Mucosa of rectum (tissue), 2 donors: ENCODE measurements at regions not wholly inside any gene's neighbourhood (a gene's known extent, or its start where the extent isn't known, plus 50 kb on each side); places are given as distances from the start of the nearest gene placed in this dataset.

Experiments used
- H3K27ac ChIP-seq, 2 donors: one replicate each; pipeline ENCODE4 v1.7.0; 2013; ENCODE audit warnings: inconsistent platforms in 2 of 2, low read depth in 2 of 2, low read length in 2 of 2
- H3K27me3 ChIP-seq, 2 donors: one replicate each; pipeline ENCODE4 v1.7.0; 2013; ENCODE audit warnings: low read length in 2 of 2; ENCODE audit not compliant: control insufficient read depth in 2 of 2, insufficient read depth in 2 of 2
- H3K36me3 ChIP-seq, 2 donors: one replicate each; pipeline ENCODE4 v1.7.0; 2013; ENCODE audit warnings: low read length in 2 of 2; ENCODE audit not compliant: control insufficient read depth in 2 of 2, insufficient read depth in 2 of 2
- H3K4me1 ChIP-seq, 2 donors: one replicate each; pipeline ENCODE4 v1.7.0; 2013; ENCODE audit warnings: low read length in 2 of 2, mild to moderate bottlenecking in 1 of 2; ENCODE audit not compliant: control insufficient read depth in 2 of 2, insufficient read depth in 2 of 2
- H3K4me3 ChIP-seq, 2 donors: one replicate each; pipeline ENCODE4 v1.7.0; 2013; ENCODE audit warnings: low read length in 2 of 2
- H3K9ac ChIP-seq, 2 donors: one replicate each; pipeline ENCODE4 v1.7.0; 2013; ENCODE audit warnings: low read length in 2 of 2, low read depth in 1 of 2, mild to moderate bottlenecking in 1 of 2
- H3K9me3 ChIP-seq, 2 donors: one replicate each; pipeline ENCODE4 v1.7.0; 2013; ENCODE audit warnings: low read length in 2 of 2; ENCODE audit not compliant: control insufficient read depth in 2 of 2
- donor health status: healthy.
- donor health status: Normal muscosa, but diverticular disease.

DNA sequence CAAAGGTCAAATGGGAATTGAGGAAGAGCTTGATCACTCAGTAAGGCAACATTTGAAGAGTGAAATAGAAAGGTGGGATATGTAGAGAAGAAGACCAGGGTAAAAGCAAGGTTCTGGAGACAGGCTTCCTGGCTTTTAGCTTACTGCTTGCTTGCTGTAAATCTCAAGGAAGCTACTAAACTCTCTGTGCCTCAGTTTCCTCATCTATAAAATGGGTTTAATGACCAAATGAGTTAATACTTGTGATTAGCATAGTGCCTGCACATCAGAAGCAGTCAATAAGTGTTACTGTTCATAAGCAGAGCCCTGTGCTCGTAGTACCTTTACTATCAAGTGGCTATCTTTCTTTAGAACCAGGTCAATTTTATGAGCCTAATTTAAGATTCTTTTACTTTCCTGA is 222.2 kb upstream of the ITGA4 start:
- no peaks in the 10 kb centered on the region for H3K4me1 ChIP-seq
- no peak overlapping the region for H3K9ac ChIP-seq
- no peaks in the 10 kb centered on the region for H3K27me3 ChIP-seq
- H3K27ac ChIP-seq, result no peak overlapping the region
- H3K36me3 ChIP-seq, result no peaks in the 10 kb centered on the region
- no peaks in the 10 kb centered on the region for H3K9me3 ChIP-seq
- H3K4me3 ChIP-seq, result no peak overlapping the region

DNA sequence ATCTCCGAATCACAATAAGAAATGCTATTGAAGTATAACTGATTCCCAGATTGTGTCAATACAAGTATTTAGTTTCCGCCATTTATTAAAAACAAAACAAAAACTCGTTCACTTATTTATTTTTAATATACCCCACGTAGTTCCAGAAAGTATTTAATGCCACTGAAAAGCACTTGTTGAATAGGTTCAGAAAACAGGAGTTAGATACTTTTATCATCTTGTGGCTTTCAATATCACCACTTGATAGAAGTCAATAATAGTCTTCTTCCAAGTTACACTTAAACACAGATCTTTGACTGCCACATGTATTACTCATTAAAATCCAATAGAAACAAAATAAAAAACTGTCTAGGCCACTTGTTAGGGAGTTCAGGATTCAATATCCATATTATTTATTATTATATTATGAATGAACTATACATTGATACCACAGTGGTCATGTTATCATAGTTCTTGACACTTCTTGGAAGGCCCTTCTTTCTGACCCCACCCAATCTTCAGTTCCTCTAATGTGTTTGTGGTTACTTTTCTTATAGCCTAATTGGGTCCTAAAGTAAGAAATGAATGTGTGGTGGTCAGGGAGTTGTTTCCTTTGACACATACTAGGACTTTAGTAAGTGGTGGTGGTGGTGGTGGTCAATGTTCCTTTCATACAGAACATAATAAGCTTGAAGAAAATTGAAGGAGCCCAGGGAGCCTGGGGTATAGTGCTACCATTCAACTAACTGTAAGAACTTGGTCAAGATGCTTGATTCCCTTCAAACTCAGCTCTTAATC is 221.3 kb upstream of the ITGA4 start:
- Histone ChIP-seq H3K36me3 (no peaks in the 10 kb centered on the region), H3K27me3 (no peaks in the 10 kb centered on the region), H3K4me3 (no peak overlapping the region), H3K27ac (no peak overlapping the region), H3K4me1 (no peaks in the 10 kb centered on the region), H3K9me3 (no peaks in the 10 kb centered on the region), H3K9ac (no peak overlapping the region)

DNA sequence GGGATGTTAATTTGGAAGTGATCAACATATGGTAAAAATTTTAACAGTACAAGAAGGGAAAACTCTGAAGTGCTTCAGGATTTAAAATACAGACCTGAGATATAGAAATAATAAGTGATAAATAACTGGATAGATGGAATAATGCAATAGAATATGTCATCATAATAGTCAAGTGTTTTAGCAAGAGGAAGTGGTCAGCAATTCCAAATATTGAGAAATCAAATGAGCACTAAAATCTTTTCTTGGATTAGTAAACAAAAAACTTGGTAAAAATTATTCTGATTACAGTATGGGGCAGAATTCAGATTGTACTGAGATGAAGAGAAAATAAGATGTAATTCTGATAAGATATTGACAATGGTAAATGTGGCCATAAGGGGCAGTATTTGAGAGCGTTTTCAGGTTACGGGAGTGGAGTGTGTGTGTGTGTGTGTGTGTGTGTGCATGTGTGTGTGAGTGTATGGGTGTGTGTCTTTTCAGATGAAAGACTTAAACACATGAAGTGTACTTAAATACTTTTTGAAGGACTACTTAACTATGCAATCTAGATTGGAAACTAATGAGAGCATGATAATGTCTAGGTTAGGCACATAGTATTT is 217.9 kb upstream of the ITGA4 start:
- Histone ChIP-seq H3K4me3 (no peak overlapping the region), H3K36me3 (no peaks in the 10 kb centered on the region), H3K27ac (no peak overlapping the region), H3K4me1 (no peaks in the 10 kb centered on the region), H3K9ac (no peak overlapping the region), H3K27me3 (no peaks in the 10 kb centered on the region), H3K9me3 (no peaks in the 10 kb centered on the region)

DNA sequence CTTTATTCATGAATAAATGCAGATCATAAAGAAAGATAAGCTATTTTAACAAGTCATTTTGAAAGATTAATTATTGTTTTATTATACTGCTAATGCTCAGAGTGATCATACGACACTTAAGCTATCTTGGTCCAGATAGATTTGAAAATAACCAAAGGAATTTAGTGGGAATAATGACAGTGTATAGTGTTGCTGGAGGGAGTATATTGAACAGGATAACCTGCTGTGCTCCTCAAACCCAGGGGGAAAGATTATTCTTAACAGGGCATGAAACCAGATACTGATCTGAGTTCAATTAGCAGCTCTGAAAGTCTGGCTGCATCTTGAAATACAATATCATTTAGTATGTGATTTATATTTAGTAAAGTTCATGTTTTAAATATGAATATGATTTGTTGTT is 216.3 kb upstream of the ITGA4 start:
- no peak overlapping the region for H3K9ac ChIP-seq
- no peaks in the 10 kb centered on the region for H3K36me3 ChIP-seq
- no peak overlapping the region for H3K27ac ChIP-seq
- no peaks in the 10 kb centered on the region for H3K9me3 ChIP-seq
- H3K27me3 ChIP-seq, result no peaks in the 10 kb centered on the region
- no peak overlapping the region for H3K4me3 ChIP-seq
- H3K4me1 ChIP-seq, result no peaks in the 10 kb centered on the region

DNA sequence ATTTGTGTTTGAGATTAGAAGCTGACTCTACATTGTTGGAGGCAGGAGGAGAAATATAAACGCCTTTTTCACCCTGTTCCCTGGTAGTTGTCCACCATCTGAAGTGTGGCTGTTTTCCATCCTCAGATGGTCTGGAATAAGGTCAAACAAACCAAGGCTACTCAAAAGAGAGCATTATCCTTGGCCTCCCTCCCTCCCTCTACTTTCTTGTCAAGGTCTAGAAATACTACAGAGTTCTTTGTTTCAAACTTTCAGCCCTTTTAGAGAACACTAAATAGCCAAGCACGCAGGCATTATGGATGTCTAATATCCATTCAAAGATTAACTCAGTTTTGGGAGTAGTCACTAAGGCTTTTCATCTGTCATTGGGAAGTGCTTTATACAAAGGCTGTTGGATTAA is 215.8 kb upstream of the ITGA4 start:
- Histone ChIP-seq H3K27me3 (no peaks in the 10 kb centered on the region), H3K9ac (no peak overlapping the region), H3K4me1 (no peaks in the 10 kb centered on the region), H3K36me3 (no peaks in the 10 kb centered on the region), H3K4me3 (no peak overlapping the region), H3K27ac (no peak overlapping the region), H3K9me3 (no peaks in the 10 kb centered on the region)

DNA sequence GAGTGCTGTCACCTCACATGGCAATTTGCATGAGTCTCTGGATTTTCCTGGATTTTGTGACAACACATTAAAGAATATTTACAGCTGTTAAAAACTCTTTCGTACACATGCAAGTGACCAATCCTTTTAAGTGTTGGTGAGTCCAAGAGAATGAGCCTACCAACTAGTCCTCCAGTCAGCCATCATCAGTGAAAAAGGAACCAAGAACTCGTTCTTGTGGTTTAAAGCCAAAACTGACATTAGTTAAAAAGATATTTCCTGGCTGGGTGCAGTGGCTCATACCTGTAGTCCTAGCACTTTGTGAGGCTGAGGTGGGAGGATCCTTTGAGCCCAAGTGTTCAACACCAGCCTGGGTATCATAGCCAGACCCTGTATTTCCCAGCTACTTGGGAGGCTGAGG is 215.4 kb upstream of the ITGA4 start:
- Histone ChIP-seq H3K4me3 (no peak overlapping the region), H3K9me3 (no peaks in the 10 kb centered on the region), H3K27me3 (no peaks in the 10 kb centered on the region), H3K4me1 (no peaks in the 10 kb centered on the region), H3K36me3 (no peaks in the 10 kb centered on the region), H3K9ac (no peak overlapping the region), H3K27ac (no peak overlapping the region)

DNA sequence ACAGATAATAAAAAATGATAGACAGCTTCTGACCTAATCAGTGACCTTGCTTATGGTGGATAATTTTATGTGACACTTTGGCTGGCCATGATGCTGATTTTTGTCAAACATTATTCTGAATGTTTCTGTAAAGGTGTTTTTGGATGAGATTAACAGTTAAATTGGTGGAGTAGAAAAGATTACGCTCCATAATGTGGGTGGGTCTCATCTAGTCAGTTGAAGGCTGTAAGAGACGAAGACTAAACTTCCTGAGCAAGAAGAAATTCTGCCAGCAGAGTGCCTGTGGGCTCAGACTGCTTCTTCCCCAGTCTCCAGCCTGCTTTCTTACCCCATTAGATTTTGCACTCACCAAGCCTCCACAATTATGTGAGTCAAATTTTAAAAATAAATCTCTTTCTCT is 214.9 kb upstream of the ITGA4 start:
- Histone ChIP-seq H3K9ac (no peak overlapping the region), H3K27ac (no peak overlapping the region), H3K9me3 (no peaks in the 10 kb centered on the region), H3K4me3 (no peak overlapping the region), H3K4me1 (no peaks in the 10 kb centered on the region), H3K36me3 (no peaks in the 10 kb centered on the region), H3K27me3 (no peaks in the 10 kb centered on the region)

DNA sequence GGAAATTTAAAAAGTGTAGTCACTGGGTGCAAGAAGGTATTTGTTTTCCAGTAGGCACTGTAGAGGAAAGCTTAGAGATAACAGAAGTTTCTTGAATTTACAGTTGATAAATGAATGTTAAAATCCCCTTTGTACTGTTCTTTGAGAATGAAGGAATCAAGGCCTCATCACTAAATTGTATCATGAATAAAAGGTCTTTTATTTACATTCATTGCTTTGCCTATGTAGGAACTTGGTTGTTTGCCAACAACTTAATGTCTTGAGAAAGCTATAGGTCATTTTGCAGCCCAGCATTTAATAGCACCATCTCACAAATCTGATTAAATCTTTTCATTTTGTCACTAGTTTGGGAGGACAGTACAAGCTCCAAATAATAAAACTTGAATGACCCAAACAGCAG is 213.9 kb upstream of the ITGA4 start:
- Histone ChIP-seq H3K9ac (no peak overlapping the region), H3K27me3 (no peaks in the 10 kb centered on the region), H3K9me3 (no peaks in the 10 kb centered on the region), H3K4me3 (no peak overlapping the region), H3K27ac (no peak overlapping the region), H3K4me1 (no peaks in the 10 kb centered on the region), H3K36me3 (no peaks in the 10 kb centered on the region)

DNA sequence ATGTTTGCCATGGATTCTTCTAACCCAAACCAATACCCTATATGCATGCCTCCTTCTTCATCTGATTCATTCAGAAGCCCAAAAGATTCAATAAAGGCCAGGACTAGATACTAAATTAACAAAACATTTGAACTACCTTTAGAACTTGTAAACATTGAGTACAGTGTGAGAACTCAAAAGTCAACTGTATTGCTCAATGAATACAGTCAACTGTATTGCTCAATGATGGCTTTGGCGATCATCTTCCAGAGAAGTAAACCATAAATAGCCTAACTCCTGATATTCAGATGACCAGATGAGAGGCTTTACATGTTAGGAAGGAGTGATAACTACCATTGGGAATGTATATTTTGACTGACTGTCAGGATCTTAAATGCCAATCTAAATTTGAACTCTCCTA is 206.5 kb upstream of the ITGA4 start:
- Histone ChIP-seq H3K9ac (no peak overlapping the region), H3K27ac (no peak overlapping the region), H3K27me3 (no peaks in the 10 kb centered on the region), H3K9me3 (no peaks in the 10 kb centered on the region), H3K4me1 (no peaks in the 10 kb centered on the region), H3K4me3 (no peak overlapping the region), H3K36me3 (no peaks in the 10 kb centered on the region)

DNA sequence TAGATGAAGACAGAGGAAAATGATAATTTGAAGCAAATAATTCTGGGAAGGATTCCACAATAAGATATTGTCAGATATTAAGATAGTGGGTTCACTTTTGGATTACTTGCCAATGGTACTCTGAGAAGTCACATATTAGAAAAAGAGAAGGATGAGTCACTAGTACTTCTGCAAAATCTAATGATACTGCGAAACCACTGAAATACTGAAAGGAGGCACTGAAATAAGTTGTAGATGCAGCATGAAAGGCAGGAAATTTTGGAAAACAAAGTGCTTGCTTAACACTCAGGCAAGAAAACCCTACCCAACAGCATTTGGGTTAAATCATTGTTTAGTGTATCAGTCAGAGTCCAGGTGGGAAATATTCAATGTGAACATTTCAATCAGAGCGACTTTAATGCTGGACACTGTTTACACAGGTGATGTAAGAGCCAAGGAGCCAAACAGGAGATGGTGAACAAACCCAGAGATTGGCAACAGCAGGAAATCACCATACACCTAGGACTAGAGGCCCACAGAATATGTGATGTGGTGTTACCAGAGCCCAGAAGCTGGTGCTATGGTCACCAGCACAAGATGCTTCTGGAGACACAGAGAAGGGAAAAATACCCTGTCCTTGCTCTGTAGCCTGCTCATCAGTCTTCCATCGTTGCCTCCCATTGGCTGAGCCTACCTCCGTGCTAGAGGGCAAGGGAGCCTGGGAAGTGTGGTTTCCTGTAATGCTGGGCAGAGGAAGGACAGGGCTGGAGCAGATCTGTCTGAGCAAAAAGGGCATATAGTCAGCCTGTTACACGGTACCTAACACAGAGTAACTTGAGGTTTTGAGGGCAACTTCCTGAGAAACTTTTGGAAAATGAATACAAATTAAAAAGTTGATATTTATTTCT is 204.7 kb upstream of the ITGA4 start:
- Histone ChIP-seq H3K27ac (no peak overlapping the region), H3K36me3 (no peaks in the 10 kb centered on the region), H3K9ac (no peak overlapping the region)

More for the DNA sequence above, 204.7 kb upstream of the ITGA4 start:
- no peaks in the 10 kb centered on the region for H3K9me3 ChIP-seq
- no peaks in the 10 kb centered on the region for H3K4me1 ChIP-seq
- no peaks in the 10 kb centered on the region for H3K27me3 ChIP-seq
- H3K4me3 ChIP-seq, result no peak overlapping the region
